HEK293 (cell line): ENCODE measurements at regions not wholly inside any gene's neighbourhood (a gene's known extent, or its start where the extent isn't known, plus 50 kb on each side); places are given as distances from the start of the nearest gene placed in this dataset.
A peak's percentile ranks its signal among the peaks of the same experiment; 100 is the strongest.

Source experiments
- CTCF ChIA-PET: fragments of 350-600 bp; formaldehyde crosslinking; extraction: SDS; loops from one replicate; lab custom pipeline; 2021; ENCODE audit warnings: antibody characterized with exemption; lab: Yijun Ruan, JAX
- POLR2A ChIA-PET: fragments of 300-600 bp; formaldehyde crosslinking; extraction: SDS; loops from one replicate; lab custom pipeline; 2020; ENCODE audit warnings: antibody characterized with exemption, inconsistent platforms; lab: Yijun Ruan, JAX
- H3K27ac ChIP-seq: fragments of 200-500 bp; sonication (Bioruptor generic); 2 replicates; pipeline ENCODE4 v1.5.1; 2014; ENCODE audit warnings: low read depth, low read length, control low read depth, inconsistent platforms; ENCODE audit errors: extremely low read depth
- H3K36me3 ChIP-seq, 2 experiments: fragments of 200-500 bp in 1 of 2; sonication (Bioruptor generic) in 1 of 2; 1 replicate in 1 of 2; 2 replicates in 1 of 2; pipeline ENCODE4 v1.5.1; 2014 to 2017; ENCODE audit warnings: inconsistent platforms in 2 of 2, low read length in 2 of 2; ENCODE audit not compliant: control insufficient read depth in 2 of 2, insufficient read depth in 1 of 2
- H3K4me1 ChIP-seq: fragments of 200-500 bp; sonication (Bioruptor generic); 2 replicates; pipeline ENCODE4 v1.5.1; 2014; ENCODE audit warnings: mild to moderate bottlenecking, low read length, inconsistent platforms; ENCODE audit not compliant: control insufficient read depth, insufficient read depth
- H3K4me3 ChIP-seq: 2 replicates; pipeline ENCODE4 v1.5.1; 2011; ENCODE audit warnings: low read depth, mild to moderate bottlenecking, control low read depth, low read length, moderate library complexity
- H3K9me3 ChIP-seq: fragments of 200-500 bp; sonication (Bioruptor generic); 2 replicates; pipeline ENCODE4 v1.5.1; 2014; ENCODE audit warnings: low read depth, low read length, inconsistent platforms; ENCODE audit not compliant: control insufficient read depth, insufficient read depth
- GLIS1 ChIP-seq: fragments of 450-650 bp; formaldehyde crosslinking; IDR thresholded peaks from 2 replicates; pipeline ENCODE4 v1.5.1; 2016; ENCODE audit warnings: missing biosample characterization, missing genetic modification characterization
- IKZF3 ChIP-seq: fragments of 450-650 bp; IDR thresholded peaks from 2 replicates; pipeline ENCODE4 v1.5.0; 2018; ENCODE audit warnings: missing biosample characterization, mild to moderate bottlenecking, missing genetic modification characterization, moderate library complexity
- KLF10 ChIP-seq: fragments of 450-650 bp; IDR thresholded peaks from 2 replicates; pipeline ENCODE4 v1.5.1; 2018; ENCODE audit warnings: missing biosample characterization, mild to moderate bottlenecking, missing genetic modification characterization
- PRDM4 ChIP-seq: fragments of 450-650 bp; formaldehyde crosslinking; IDR thresholded peaks from 2 replicates; pipeline ENCODE4 v1.5.1; 2017; ENCODE audit warnings: missing biosample characterization, missing genetic modification characterization
- PRDM6 ChIP-seq: fragments of 450-650 bp; formaldehyde crosslinking; IDR thresholded peaks from 2 replicates; pipeline ENCODE4 v1.5.1; 2017; ENCODE audit warnings: missing biosample characterization, missing genetic modification characterization
- TCF7L2 ChIP-seq: IDR thresholded peaks from 2 replicates; pipeline ENCODE4 v1.6.1; 2011; ENCODE audit warnings: low read depth, mild to moderate bottlenecking, inconsistent platforms, low read length, moderate library complexity, borderline replicate concordance
- ZBTB10 ChIP-seq: fragments of 450-650 bp; formaldehyde crosslinking; IDR thresholded peaks from 2 replicates; pipeline ENCODE4 v1.5.1; 2016; ENCODE audit warnings: missing biosample characterization, missing genetic modification characterization
- ZBTB17 ChIP-seq: fragments of 450-650 bp; formaldehyde crosslinking; IDR thresholded peaks from 2 replicates; pipeline ENCODE4 v1.5.1; 2016; ENCODE audit warnings: missing biosample characterization, missing genetic modification characterization
- ZBTB44 ChIP-seq: fragments of 450-650 bp; IDR thresholded peaks from 2 replicates; pipeline ENCODE4 v1.5.1; 2018; ENCODE audit warnings: missing biosample characterization, mild to moderate bottlenecking, missing genetic modification characterization
- ZFHX2 ChIP-seq: fragments of 450-650 bp; formaldehyde crosslinking; conservative IDR thresholded peaks from 2 replicates; pipeline ENCODE4 v1.5.1; 2016; ENCODE audit warnings: missing biosample characterization, missing genetic modification characterization
- ZNF202 ChIP-seq: fragments of 450-650 bp; formaldehyde crosslinking; IDR thresholded peaks from 2 replicates; pipeline ENCODE4 v1.5.1; 2016; ENCODE audit warnings: missing biosample characterization, missing genetic modification characterization, borderline replicate concordance
- ZNF223 ChIP-seq: fragments of 450-650 bp; formaldehyde crosslinking; IDR thresholded peaks from 2 replicates; pipeline ENCODE4 v1.5.1; 2016; ENCODE audit warnings: missing biosample characterization, missing genetic modification characterization
- ZNF473 ChIP-seq: fragments of 450-650 bp; formaldehyde crosslinking; IDR thresholded peaks from 2 replicates; pipeline ENCODE4 v1.5.1; 2017; ENCODE audit warnings: missing biosample characterization, missing genetic modification characterization
- ZNF501 ChIP-seq: fragments of 450-650 bp; formaldehyde crosslinking; IDR thresholded peaks from 2 replicates; pipeline ENCODE4 v1.5.1; 2016; ENCODE audit warnings: missing biosample characterization, missing genetic modification characterization
- ZNF560 ChIP-seq: fragments of 450-650 bp; formaldehyde crosslinking; IDR thresholded peaks from 2 replicates; pipeline ENCODE4 v1.5.1; 2017; ENCODE audit warnings: missing biosample characterization, missing genetic modification characterization, borderline replicate concordance
- ZNF561 ChIP-seq: fragments of 450-650 bp; IDR thresholded peaks from 2 replicates; pipeline ENCODE4 v1.5.1; 2018; ENCODE audit warnings: missing biosample characterization, missing genetic modification characterization, borderline replicate concordance
- ZNF777 ChIP-seq: fragments of 450-650 bp; formaldehyde crosslinking; IDR thresholded peaks from 2 replicates; pipeline ENCODE4 v1.5.1; 2017; ENCODE audit warnings: missing biosample characterization, missing genetic modification characterization, borderline replicate concordance

GRCh38 chr11:92500453-92500852 lies 275.8 kb downstream of the FAT3 start:
- no peak for TF ChIP-seq ZNF777 (tag by site-specific recombination)
- no peak for TF ChIP-seq ZNF223 (tag by site-specific recombination)
- TF ChIP-seq ZNF561 (tag by site-specific recombination) = no peak
- TF ChIP-seq ZBTB17 (tag by site-specific recombination) = no peak
- no peak for TF ChIP-seq ZNF560 (tag by site-specific recombination)
- no peak for TF ChIP-seq ZNF473 (tag by site-specific recombination)
- TF ChIP-seq ZBTB44 (tag by site-specific recombination) = no peak
- TF ChIP-seq ZNF501 (tag by site-specific recombination) = no peak
- POLR2A ChIA-PET = no interaction called here
- Histone ChIP-seq H3K27ac (no peak overlapping the region), H3K9me3 (no peaks in the 10 kb centered on the region), H3K4me3 (no peak overlapping the region), H3K36me3 (no peaks in the 10 kb centered on the region), H3K4me1 (no peaks in the 10 kb centered on the region)
- CTCF ChIA-PET = no interaction called here

- POLR2A ChIA-PET = no interaction called here
Measured at GRCh38 chr11:92501066-92501739, 276.6 kb downstream of the FAT3 start.

More at GRCh38 chr11:92501066-92501739, 276.6 kb downstream of the FAT3 start:
- no peaks in the 10 kb centered on the region for H3K9me3 ChIP-seq
- CTCF ChIA-PET = no interaction called here
- no peaks in the 10 kb centered on the region for H3K36me3 ChIP-seq
- H3K4me3 ChIP-seq = no peak overlapping the region
- no peak overlapping the region for H3K27ac ChIP-seq
- TF ChIP-seq TCF7L2 (no peak), ZFHX2 (tag by site-specific recombination) (peak; percentile 45), GLIS1 (tag by site-specific recombination) (peak; percentile 39; the same call in 1 of the 2 replicates), IKZF3 (no peak), ZNF501 (tag by site-specific recombination) (no peak), ZNF202 (tag by site-specific recombination) (no peak), KLF10 (tag by site-specific recombination) (no peak), ZBTB10 (tag by site-specific recombination) (no peak), PRDM4 (tag by site-specific recombination) (no peak), PRDM6 (tag by site-specific recombination) (0 out of 2 replicates have a peak, but pooled peaks have one; percentile 19)
- no peaks in the 10 kb centered on the region for H3K4me1 ChIP-seq
